ENCODE measurements at regions not wholly inside any gene's neighbourhood (a gene's known extent, or its start where the extent isn't known, plus 50 kb on each side); places are given as distances from the start of the nearest gene placed in this dataset.

DNA sequence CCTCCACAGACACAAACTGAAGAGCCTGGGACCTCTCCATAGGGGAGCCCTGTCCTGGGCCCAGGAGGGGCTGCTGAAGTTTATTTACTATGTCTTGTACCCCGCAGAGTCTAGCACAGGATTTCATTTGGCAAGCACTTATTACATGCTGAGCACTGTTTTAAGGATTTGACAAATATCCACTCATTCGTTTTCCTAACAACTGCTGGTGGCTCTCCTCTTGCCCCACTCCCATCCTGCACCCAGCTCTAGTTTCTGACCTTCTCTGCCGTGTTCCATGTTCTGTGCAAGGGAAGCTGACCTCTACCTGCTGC, 127.0 kb upstream of the MAFB start:
- no peak for TF ChIP-seq POLR2A (IDR thresholded peaks at IDR 0.05)
- TF ChIP-seq, protein P1, sequence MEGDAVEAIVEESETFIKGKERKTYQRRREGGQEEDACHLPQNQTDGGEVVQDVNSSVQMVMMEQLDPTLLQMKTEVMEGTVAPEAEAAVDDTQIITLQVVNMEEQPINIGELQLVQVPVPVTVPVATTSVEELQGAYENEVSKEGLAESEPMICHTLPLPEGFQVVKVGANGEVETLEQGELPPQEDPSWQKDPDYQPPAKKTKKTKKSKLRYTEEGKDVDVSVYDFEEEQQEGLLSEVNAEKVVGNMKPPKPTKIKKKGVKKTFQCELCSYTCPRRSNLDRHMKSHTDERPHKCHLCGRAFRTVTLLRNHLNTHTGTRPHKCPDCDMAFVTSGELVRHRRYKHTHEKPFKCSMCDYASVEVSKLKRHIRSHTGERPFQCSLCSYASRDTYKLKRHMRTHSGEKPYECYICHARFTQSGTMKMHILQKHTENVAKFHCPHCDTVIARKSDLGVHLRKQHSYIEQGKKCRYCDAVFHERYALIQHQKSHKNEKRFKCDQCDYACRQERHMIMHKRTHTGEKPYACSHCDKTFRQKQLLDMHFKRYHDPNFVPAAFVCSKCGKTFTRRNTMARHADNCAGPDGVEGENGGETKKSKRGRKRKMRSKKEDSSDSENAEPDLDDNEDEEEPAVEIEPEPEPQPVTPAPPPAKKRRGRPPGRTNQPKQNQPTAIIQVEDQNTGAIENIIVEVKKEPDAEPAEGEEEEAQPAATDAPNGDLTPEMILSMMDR (IDR thresholded peaks at IDR 0.05), result no peak

All from testis (tissue), 2 donors.